Vagina (tissue), 2 donors: ENCODE measurements at regions not wholly inside any gene's neighbourhood (a gene's known extent, or its start where the extent isn't known, plus 50 kb on each side); places are given as distances from the start of the nearest gene placed in this dataset.
"Not testable (repeated sequence)": the region's sequence is repeated elsewhere in the genome, so short reads cannot be mapped to it uniquely, and the experiment has no call there.

Experiments used
- DNase-seq, 2 donors: peaks; one replicate each; pipeline ENCODE4 v3.0.0-alpha.2; 2017; ENCODE audit errors: extremely low spot score in 2 of 2
- H3K27ac ChIP-seq: fragments of 200-600 bp; sonication (generic); one replicate; pipeline ENCODE4 v1.5.1; 2019
- H3K27me3 ChIP-seq: fragments of 200-600 bp; sonication (generic); one replicate; pipeline ENCODE4 v1.5.1; 2019
- H3K36me3 ChIP-seq, 2 donors: fragments of 200-600 bp; sonication (generic); one replicate each; pipeline ENCODE4 v1.5.1; 2017 to 2019
- H3K4me1 ChIP-seq: fragments of 200-600 bp; sonication (generic); one replicate; pipeline ENCODE4 v1.5.1; 2019
- H3K4me3 ChIP-seq, 2 donors: fragments of 200-600 bp; sonication (generic); 1 replicate in 1 of 2; 2 replicates in 1 of 2; pipeline ENCODE4 v1.5.1; 2016 to 2019
- H3K9me3 ChIP-seq: fragments of 200-600 bp; sonication (generic); one replicate; pipeline ENCODE4 v1.5.1; 2019
- CTCF ChIP-seq, 3 experiments: fragments of 450-650 bp in 2 of 3; fragments of 200-600 bp in 1 of 3; sonication (generic) in 1 of 3; IDR thresholded peaks; one replicate each; pipeline ENCODE4 v1.5.1; 2017 to 2019; ENCODE audit warnings: antibody characterized with exemption in 3 of 3, mild to moderate bottlenecking in 2 of 3, moderate library complexity in 2 of 3
- POLR2A ChIP-seq, 2 donors: fragments of 450-650 bp; IDR thresholded peaks; one replicate each; pipeline ENCODE4 v1.6.1; 2017; ENCODE audit warnings: antibody characterized with exemption in 2 of 2, mild to moderate bottlenecking in 2 of 2, moderate library complexity in 2 of 2
- POLR2AphosphoS5 ChIP-seq, 2 donors: sonication (generic); formaldehyde crosslinking; IDR thresholded peaks; one replicate each; pipeline ENCODE4 v1.9.0; 2017; ENCODE audit warnings: antibody characterized with exemption in 2 of 2, mild to moderate bottlenecking in 2 of 2, low read depth in 1 of 2; ENCODE audit not compliant: insufficient read depth in 1 of 2
- intact Hi-C: fragments of 100-400 bp; cut with DNase I; formaldehyde crosslinking; loops from one replicate; pipeline ENCODE4 v1.15.1; 2023

- TF ChIP-seq POLR2AphosphoS5 (IDR thresholded peaks at IDR 0.05; ENCODE audit: insufficient read depth in 1 of 2, low read depth in 1 of 2): no peak
- TF ChIP-seq CTCF (IDR thresholded peaks at IDR 0.05): no peak
- no peaks in the 10 kb centered on the region for H3K27me3 ChIP-seq
- H3K4me1 ChIP-seq: no peaks in the 10 kb centered on the region
- no peak overlapping the region for H3K27ac ChIP-seq
- no peaks in the 10 kb centered on the region for H3K9me3 ChIP-seq
- intact Hi-C loops: no loop called here
- DNase-seq: no peak
- no peaks in the 10 kb centered on the region for H3K36me3 ChIP-seq
- H3K4me3 ChIP-seq: no peak overlapping the region
Observed at GRCh38 chr1:73839922-73840321, 358.1 kb downstream of the LRRIQ3 start.

- TF ChIP-seq POLR2AphosphoS5 (IDR thresholded peaks at IDR 0.05; ENCODE audit: insufficient read depth in 1 of 2, low read depth in 1 of 2) (no peak), POLR2A (IDR thresholded peaks at IDR 0.05) (no peak), CTCF (IDR thresholded peaks at IDR 0.05) (no peak)
- intact Hi-C loops: no loop called here
- H3K36me3 ChIP-seq: no peaks in the 10 kb centered on the region
- no peaks in the 10 kb centered on the region for H3K27me3 ChIP-seq
- no peak overlapping the region for H3K27ac ChIP-seq
- no peaks in the 10 kb centered on the region for H3K9me3 ChIP-seq
- DNase-seq: no peak
- no peak overlapping the region for H3K4me3 ChIP-seq
- H3K4me1 ChIP-seq: no peaks in the 10 kb centered on the region
Observed at GRCh38 chr1:73832276-73833181, 365.4 kb downstream of the LRRIQ3 start.

- DNase-seq, H3K4me1 ChIP-seq, H3K9me3 ChIP-seq, H3K4me3 ChIP-seq, H3K27ac ChIP-seq, intact Hi-C loops, H3K36me3 ChIP-seq, H3K27me3 ChIP-seq: not testable (repeated sequence)
Observed at GRCh38 chr1:73827283-73827682, 370.7 kb downstream of the LRRIQ3 start.

DNA sequence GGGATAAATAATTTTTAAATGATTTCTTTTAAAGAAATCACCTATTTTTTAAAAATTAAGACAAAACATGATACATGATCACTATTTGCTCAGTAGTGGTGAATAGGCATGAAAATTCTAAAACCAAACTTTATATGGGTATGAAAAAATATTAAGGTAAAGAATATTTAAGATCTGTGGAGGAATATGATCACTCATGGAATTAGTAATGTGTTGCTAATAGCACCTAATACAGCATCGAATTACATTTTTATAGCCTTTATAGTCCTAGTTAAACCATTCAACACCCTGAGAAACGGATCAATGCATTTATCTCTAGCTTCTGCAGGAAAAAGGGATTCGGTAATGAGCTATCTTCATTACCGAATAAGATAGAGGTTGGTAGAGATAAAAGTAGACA, 373.9 kb downstream of the LRRIQ3 start:
- TF ChIP-seq POLR2AphosphoS5 (IDR thresholded peaks at IDR 0.05; ENCODE audit: insufficient read depth in 1 of 2, low read depth in 1 of 2) (no peak), POLR2A (IDR thresholded peaks at IDR 0.05) (no peak), CTCF (IDR thresholded peaks at IDR 0.05) (no peak)
- Histone ChIP-seq H3K27me3 (no peaks in the 10 kb centered on the region), H3K36me3 (no peaks in the 10 kb centered on the region), H3K4me3 (no peak overlapping the region), H3K9me3 (no peaks in the 10 kb centered on the region), H3K27ac (no peak overlapping the region), H3K4me1 (no peaks in the 10 kb centered on the region)
- intact Hi-C loops: no loop called here
- DNase-seq: no peak

DNA sequence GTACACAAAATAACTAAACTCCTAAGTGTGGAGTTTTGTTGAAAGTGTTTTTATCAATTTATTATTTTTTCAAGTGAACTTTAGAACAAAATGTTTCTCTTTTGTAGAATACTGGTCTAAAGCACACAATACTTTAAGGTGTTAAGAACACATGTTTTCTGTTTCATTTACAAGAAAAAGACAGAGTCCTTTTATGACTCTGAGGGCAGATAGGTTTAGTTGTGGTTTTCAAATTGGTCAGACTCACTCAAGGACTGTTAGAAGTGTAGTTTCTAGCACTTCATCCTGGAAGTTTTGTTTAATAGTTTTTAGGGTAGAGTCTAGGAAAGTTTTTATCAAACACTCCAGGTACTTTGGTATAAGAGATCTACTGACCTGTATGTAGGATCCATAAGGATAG, 376.5 kb downstream of the LRRIQ3 start:
- intact Hi-C loops: no loop called here
- Histone ChIP-seq H3K9me3 (no peaks in the 10 kb centered on the region), H3K4me1 (no peaks in the 10 kb centered on the region), H3K27ac (no peak overlapping the region), H3K4me3 (no peak overlapping the region), H3K27me3 (no peaks in the 10 kb centered on the region), H3K36me3 (no peaks in the 10 kb centered on the region)
- no peak for DNase-seq
- TF ChIP-seq CTCF (IDR thresholded peaks at IDR 0.05): no peak
- no peak for TF ChIP-seq POLR2A (IDR thresholded peaks at IDR 0.05)
- TF ChIP-seq POLR2AphosphoS5 (IDR thresholded peaks at IDR 0.05; ENCODE audit: insufficient read depth in 1 of 2, low read depth in 1 of 2): no peak
